ENCODE measurements at regions not wholly inside any gene's neighbourhood (a gene's known extent, or its start where the extent isn't known, plus 50 kb on each side); places are given as distances from the start of the nearest gene placed in this dataset.
"Not testable (repeated sequence)": the region's sequence is repeated elsewhere in the genome, so short reads cannot be mapped to it uniquely, and the experiment has no call there.

DNA sequence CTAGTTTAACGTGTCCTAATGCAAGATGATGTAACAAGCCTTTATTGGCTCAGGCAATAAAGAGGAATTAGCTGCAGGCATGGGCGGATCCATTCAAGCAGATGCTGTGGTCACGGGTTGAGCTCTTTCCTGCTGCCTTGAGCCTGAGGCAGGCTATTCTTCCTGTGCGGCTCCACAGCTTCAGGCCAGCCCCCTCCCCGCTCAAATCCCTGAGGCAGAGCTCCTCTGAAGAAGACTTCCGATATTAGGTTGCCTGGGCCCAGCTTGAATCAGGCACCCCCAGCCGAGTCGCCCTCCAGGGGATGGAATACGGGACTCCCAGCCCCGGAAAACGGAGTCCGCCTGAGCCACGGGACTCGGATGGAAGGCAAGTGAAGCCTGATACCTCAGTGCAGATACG is 95.0 kb upstream of the RUFY1 start:
- DNase-seq, result no peak

GRCh38 chr5:179454356-179454755 is 96.0 kb upstream of the RUFY1 start:
- DNase-seq, result no peak

DNA sequence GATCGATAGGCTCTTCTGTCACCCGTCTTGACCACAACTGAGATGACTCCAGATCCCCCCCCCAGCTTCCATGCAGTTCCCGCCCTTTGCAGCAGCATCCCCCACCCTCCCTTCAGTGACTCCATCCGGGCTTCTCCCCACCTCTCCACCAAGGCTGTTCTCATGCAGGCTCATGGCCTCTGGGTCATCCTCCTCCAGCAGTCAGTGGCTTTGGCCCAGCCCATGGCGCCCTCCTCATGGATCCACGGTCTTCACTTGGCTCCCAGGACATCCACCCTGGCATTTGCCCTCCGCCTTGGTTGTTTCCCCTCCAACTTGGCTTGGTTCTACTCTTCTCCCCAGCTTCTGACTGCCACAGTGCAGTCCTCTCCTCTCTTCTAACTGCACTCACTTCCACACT is 96.7 kb upstream of the RUFY1 start:
- DNase-seq, result no peak

DNA sequence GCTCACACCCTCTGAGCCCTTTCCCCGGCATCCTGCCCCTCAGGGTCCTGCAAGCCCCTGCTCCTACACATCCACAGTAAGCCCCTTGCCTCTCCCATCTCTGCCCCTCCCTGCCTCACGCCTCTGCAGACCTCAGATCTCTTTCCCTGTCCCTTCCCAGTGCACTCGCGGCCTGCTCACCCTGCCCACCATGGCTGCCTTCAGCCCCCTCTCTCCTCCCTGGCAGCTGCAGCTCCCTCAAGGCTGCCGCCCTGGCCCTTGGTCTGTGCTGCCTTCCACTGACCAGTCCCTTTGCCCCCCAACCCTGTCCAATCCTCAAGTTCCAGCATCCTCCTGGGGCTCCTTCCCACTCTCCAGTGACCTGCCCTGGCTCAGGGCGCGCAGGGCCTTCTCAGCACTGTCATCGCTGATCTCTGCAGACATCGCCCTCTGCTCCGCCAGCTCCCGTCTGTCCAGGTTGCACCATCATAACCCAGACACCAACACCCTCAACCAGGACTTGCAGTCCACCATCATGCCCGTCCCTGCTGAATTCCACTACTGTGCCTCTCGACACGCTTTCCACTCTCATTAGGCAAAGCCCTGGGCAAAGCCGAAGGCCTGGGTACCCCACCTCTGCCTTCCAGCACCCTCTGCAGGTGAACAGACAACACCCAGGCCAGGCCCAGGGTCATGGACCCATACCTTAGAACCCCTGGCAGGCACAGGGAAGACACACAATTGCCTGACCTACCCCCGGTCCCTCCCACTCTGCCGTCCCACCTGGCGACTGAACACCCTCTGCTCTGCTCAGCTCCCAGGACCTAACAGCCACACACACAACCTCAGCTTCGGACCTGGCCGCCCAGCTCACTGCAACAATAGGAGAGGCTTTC is 97.8 kb upstream of the RUFY1 start:
- DNase-seq, result no peak

DNA sequence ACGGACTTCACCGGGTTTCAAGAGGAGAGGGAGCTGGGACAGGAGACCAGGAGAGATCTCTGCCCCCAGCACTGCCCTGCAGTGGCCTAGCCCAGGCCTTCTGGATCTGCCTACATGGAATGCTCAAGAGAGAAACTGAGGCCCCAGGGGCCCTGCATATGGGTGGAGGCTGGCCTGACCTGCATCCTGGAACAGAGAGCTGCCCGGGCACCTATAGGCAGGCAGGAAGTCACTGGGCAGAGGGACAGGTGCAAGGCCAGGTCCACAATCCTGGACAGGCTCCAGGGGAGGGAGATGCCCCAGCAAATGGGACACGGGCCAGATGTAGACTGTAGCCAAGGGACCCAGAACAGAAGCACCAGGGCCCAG is 98.5 kb upstream of the RUFY1 start:
- no peak for DNase-seq

GRCh38 chr5:179451114-179451827 is 99.1 kb upstream of the RUFY1 start:
- DNase-seq, result no peak

DNA sequence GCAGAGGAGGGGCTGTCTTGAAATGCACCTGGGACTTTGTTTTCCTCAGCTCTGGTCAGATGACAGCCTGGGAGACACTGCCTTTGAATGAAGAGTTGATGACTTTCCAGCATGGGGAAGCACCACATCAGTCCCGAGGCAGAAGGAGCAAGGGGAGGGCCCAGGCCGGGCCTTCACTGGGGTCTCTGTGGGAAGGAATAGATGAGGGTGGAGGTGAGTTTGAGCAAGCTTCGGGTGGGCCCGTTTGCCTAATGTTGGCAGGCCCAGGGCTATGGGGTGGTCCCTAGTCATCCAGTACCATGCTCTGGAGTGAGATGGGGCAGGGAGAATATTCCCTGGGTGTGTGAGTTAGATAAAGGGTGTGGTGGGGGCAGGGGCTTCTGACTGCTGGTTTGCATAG is 100.4 kb upstream of the RUFY1 start:
- not testable (repeated sequence) for DNase-seq

DNA sequence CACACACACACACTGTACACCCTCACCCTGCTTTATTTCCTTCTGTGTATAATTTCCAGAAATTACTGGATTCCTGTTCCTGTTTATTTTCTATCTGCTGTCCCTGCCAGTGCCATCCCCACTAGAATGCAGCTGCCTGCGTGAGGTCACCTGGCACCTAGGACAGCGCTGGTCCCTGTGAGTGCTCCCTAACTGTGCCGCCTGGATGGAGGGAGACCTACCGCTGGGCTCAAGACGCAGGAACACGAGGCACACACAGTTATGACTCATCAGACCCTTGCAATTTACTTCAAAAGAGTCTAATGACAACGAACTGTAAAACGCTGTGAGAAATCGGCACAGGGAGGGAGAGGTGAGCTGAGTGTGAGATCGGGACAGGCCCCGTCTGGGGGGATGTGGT is 102.1 kb upstream of the RUFY1 start:
- DNase-seq, result not testable (repeated sequence)

DNA sequence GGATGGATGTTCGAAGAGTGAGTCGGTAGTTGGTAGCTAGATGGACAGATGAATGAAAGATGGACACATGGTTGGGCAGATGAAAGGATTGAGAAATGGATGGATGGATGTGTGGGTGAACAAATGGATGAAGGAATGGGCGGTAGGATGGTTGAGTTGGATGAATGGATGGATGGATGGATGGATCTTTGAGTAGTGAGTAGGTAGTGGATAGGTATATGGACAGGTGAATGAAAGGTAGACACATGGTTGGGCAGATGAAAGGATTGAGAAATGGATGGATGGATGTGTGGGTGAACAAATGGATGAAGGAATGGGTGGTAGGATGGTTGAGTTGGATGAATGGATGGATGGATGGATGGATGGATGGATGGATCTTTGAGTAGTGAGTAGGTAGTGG is 97.0 kb upstream of the ADAMTS2 start:
- DNase-seq, result not testable (repeated sequence)

- DNase-seq, result no peak
These were observed 94.1 kb upstream of the ADAMTS2 start for GRCh38 chr5:179439181-179439985.

GRCh38 chr5:179438461-179438860 is 93.2 kb upstream of the ADAMTS2 start:
- DNase-seq, result no peak

- no peak for DNase-seq
These were observed 92.8 kb upstream of the ADAMTS2 start for GRCh38 chr5:179438011-179438441.

- no peak for DNase-seq
These were observed 92.2 kb upstream of the ADAMTS2 start for GRCh38 chr5:179437341-179438001.

GRCh38 chr5:179436321-179437122 is 91.3 kb upstream of the ADAMTS2 start:
- DNase-seq, result no peak

- DNase-seq, result no peak
These were observed 90.6 kb upstream of the ADAMTS2 start for GRCh38 chr5:179435731-179436315.

GRCh38 chr5:179435181-179435580 is 89.9 kb upstream of the ADAMTS2 start:
- no peak for DNase-seq

DNA sequence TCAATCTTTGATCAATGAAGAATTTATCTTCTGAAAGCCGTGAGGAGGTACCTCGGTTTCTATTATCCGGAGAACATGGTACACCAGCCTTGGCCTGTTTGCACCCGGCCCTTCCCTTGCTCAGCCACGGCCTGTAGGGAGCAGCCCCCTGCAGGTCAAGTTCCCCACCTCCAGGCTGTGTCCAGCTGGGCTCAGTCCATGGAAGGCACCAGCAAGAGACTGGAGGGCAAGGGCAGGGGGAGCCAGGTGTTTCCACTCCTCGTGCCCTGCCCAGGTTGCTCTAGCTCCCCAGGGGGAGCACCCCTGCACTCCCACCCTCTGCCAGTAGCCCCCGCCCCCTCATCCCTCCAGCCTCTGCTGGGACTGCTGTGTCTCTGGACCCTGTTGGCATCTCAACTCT is 87.3 kb upstream of the ADAMTS2 start:
- no peak for DNase-seq

DNA sequence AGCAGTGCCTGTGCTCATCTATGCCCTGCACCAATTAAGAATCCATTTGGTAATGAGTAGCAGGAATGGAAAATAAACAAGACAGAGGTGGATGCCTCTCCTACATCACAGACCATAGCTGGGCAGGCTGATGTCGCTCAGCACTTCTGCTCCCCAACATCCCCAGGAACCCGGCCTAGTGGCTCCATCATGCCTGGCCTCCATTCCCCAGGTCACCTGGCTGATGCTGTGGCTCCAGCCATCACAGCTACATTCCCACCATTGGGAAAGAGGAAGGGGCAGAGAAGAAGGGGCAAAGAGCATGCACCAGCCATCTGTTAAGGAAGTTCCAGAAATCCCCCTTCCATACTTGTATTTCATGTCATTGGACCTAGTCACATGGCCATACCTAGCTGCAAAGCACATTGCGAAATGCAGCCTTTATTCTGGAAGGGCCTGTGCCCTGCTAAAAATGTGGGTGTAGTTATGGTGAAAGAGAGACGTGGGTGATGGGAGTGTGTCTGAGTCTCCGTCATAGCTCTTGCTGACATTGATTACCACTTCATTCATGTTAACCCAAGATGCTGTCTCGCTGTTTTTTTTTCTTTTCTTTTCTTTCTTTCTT is 86.1 kb upstream of the ADAMTS2 start:
- DNase-seq, result no peak

- DNase-seq, result no peak
These were observed 85.2 kb upstream of the ADAMTS2 start for GRCh38 chr5:179430193-179431175.

DNA sequence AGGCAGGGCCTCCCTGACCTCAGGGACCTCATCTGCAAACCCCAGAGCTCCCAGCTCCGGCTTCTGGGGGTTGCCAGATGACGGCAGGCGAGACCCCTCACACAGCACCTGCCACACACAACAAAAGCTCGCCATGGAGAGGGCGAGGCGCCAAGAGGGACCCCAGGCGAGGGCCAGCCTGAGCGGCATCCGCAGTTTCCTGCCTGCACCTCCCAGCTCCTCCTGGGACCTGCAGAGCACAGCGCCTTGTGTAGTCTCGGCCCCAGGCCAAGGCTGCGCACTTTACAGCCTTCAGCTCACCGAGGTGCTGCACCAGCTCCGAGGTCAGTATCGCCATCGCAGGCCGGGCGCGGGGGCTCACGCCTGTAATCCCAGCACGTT is 82.4 kb upstream of the ADAMTS2 start:
- DNase-seq, result no peak
